ENCODE measurements at regions not wholly inside any gene's neighbourhood (a gene's known extent, or its start where the extent isn't known, plus 50 kb on each side); places are given as distances from the start of the nearest gene placed in this dataset.

GRCh38 chr6:40180271-40180670 lies 246.0 kb upstream of the MOCS1 start:
- Mint-ChIP-seq H3K27me3 (peaks cover 12% of the 10 kb centered on the region), H3K4me1 (no peaks in the 10 kb centered on the region), H3K9me3 (peaks cover 18% of the 10 kb centered on the region), H3K36me3 (ENCODE audit: low read depth) (no peaks in the 10 kb centered on the region), H3K27ac (no peak overlapping the region), H3K4me3 (no peak overlapping the region)
- ATAC-seq (replicated peaks) = no peak

GRCh38 chr6:40179496-40179895 lies 245.2 kb upstream of the MOCS1 start:
- Mint-ChIP-seq H3K27ac (no peak overlapping the region), H3K4me1 (no peaks in the 10 kb centered on the region), H3K36me3 (ENCODE audit: low read depth) (no peaks in the 10 kb centered on the region), H3K4me3 (no peak overlapping the region), H3K27me3 (peaks cover 12% of the 10 kb centered on the region), H3K9me3 (peaks cover 18% of the 10 kb centered on the region)
- no peak for ATAC-seq (replicated peaks)

GRCh38 chr6:40177598-40177997 lies 243.3 kb upstream of the MOCS1 start:
- ATAC-seq (replicated peaks) = no peak
- Mint-ChIP-seq H3K4me3 (no peak overlapping the region), H3K27ac (no peak overlapping the region), H3K36me3 (ENCODE audit: low read depth) (no peaks in the 10 kb centered on the region), H3K4me1 (no peaks in the 10 kb centered on the region), H3K9me3 (peaks cover 3% of the 10 kb centered on the region), H3K27me3 (peaks cover 4% of the 10 kb centered on the region)

GRCh38 chr6:40176152-40176551 lies 241.9 kb upstream of the MOCS1 start:
- Mint-ChIP-seq H3K4me3 (no peak overlapping the region), H3K27ac (no peak overlapping the region), H3K4me1 (no peaks in the 10 kb centered on the region), H3K27me3 (peaks cover 7% of the 10 kb centered on the region), H3K9me3 (no peaks in the 10 kb centered on the region), H3K36me3 (ENCODE audit: low read depth) (no peaks in the 10 kb centered on the region)
- no peak for ATAC-seq (replicated peaks)

- Mint-ChIP-seq H3K4me1 (no peaks in the 10 kb centered on the region), H3K27me3 (peaks cover 17% of the 10 kb centered on the region), H3K27ac (no peak overlapping the region), H3K36me3 (ENCODE audit: low read depth) (no peaks in the 10 kb centered on the region), H3K4me3 (no peak overlapping the region), H3K9me3 (no peaks in the 10 kb centered on the region)
- no peak for ATAC-seq (replicated peaks)
These were observed 238.0 kb upstream of the MOCS1 start for GRCh38 chr6:40172272-40172671.

- ATAC-seq (replicated peaks) = no peak
- H3K27me3 Mint-ChIP-seq = peaks cover 17% of the 10 kb centered on the region
- no peak overlapping the region for H3K27ac Mint-ChIP-seq
- no peaks in the 10 kb centered on the region for H3K4me1 Mint-ChIP-seq
- H3K4me3 Mint-ChIP-seq = no peak overlapping the region
- H3K9me3 Mint-ChIP-seq = no peaks in the 10 kb centered on the region
- H3K36me3 Mint-ChIP-seq (ENCODE audit: low read depth) = no peaks in the 10 kb centered on the region
These were observed 237.1 kb upstream of the MOCS1 start for GRCh38 chr6:40171343-40171742.

- no peaks in the 10 kb centered on the region for H3K9me3 Mint-ChIP-seq
- no peak for ATAC-seq (replicated peaks)
- no peaks in the 10 kb centered on the region for H3K4me1 Mint-ChIP-seq
- H3K27me3 Mint-ChIP-seq = peaks cover 21% of the 10 kb centered on the region
- H3K4me3 Mint-ChIP-seq = no peak overlapping the region
- H3K27ac Mint-ChIP-seq = no peak overlapping the region
- H3K36me3 Mint-ChIP-seq (ENCODE audit: low read depth) = no peaks in the 10 kb centered on the region
These were observed 236.6 kb upstream of the MOCS1 start for GRCh38 chr6:40170856-40171255.

- Mint-ChIP-seq H3K9me3 (no peaks in the 10 kb centered on the region), H3K27ac (no peak overlapping the region), H3K36me3 (ENCODE audit: low read depth) (no peaks in the 10 kb centered on the region), H3K4me1 (no peaks in the 10 kb centered on the region), H3K4me3 (no peak overlapping the region), H3K27me3 (peaks cover 21% of the 10 kb centered on the region)
- ATAC-seq (replicated peaks) = no peak
These were observed 235.6 kb upstream of the MOCS1 start for GRCh38 chr6:40169878-40170277.

GRCh38 chr6:40166963-40167362 lies 232.7 kb upstream of the MOCS1 start:
- H3K4me1 Mint-ChIP-seq = no peaks in the 10 kb centered on the region
- no peak overlapping the region for H3K27ac Mint-ChIP-seq
- no peaks in the 10 kb centered on the region for H3K9me3 Mint-ChIP-seq
- H3K4me3 Mint-ChIP-seq = no peak overlapping the region
- ATAC-seq (replicated peaks) = no peak
- no peaks in the 10 kb centered on the region for H3K36me3 Mint-ChIP-seq (ENCODE audit: low read depth)
- peaks cover 21% of the 10 kb centered on the region for H3K27me3 Mint-ChIP-seq

- Mint-ChIP-seq H3K9me3 (no peaks in the 10 kb centered on the region), H3K27me3 (peaks cover 14% of the 10 kb centered on the region), H3K27ac (no peak overlapping the region), H3K4me1 (no peaks in the 10 kb centered on the region), H3K36me3 (ENCODE audit: low read depth) (no peaks in the 10 kb centered on the region), H3K4me3 (no peak overlapping the region)
- ATAC-seq (replicated peaks) = no peak
These were observed 230.9 kb upstream of the MOCS1 start for GRCh38 chr6:40165036-40165709.

- ATAC-seq (replicated peaks) = no peak
- H3K27me3 Mint-ChIP-seq = peaks cover 8% of the 10 kb centered on the region
- H3K4me1 Mint-ChIP-seq = no peaks in the 10 kb centered on the region
- H3K27ac Mint-ChIP-seq = no peak overlapping the region
- H3K4me3 Mint-ChIP-seq = no peak overlapping the region
- no peaks in the 10 kb centered on the region for H3K36me3 Mint-ChIP-seq (ENCODE audit: low read depth)
- no peaks in the 10 kb centered on the region for H3K9me3 Mint-ChIP-seq
These were observed 230.1 kb upstream of the MOCS1 start for GRCh38 chr6:40164345-40164755.

- no peaks in the 10 kb centered on the region for H3K4me1 Mint-ChIP-seq
- H3K4me3 Mint-ChIP-seq = no peak overlapping the region
- no peaks in the 10 kb centered on the region for H3K36me3 Mint-ChIP-seq (ENCODE audit: low read depth)
- no peak for ATAC-seq (replicated peaks)
- H3K9me3 Mint-ChIP-seq = no peaks in the 10 kb centered on the region
- H3K27me3 Mint-ChIP-seq = peaks cover 7% of the 10 kb centered on the region
- H3K27ac Mint-ChIP-seq = no peak overlapping the region
These were observed 229.7 kb upstream of the MOCS1 start for GRCh38 chr6:40163924-40164323.

GRCh38 chr6:40162074-40162473 lies 227.8 kb upstream of the MOCS1 start:
- Mint-ChIP-seq H3K36me3 (ENCODE audit: low read depth) (no peaks in the 10 kb centered on the region), H3K4me3 (no peak overlapping the region), H3K9me3 (no peaks in the 10 kb centered on the region), H3K27me3 (peaks cover 4% of the 10 kb centered on the region), H3K27ac (no peak overlapping the region), H3K4me1 (no peaks in the 10 kb centered on the region)
- no peak for ATAC-seq (replicated peaks)

GRCh38 chr6:40160826-40161225 lies 226.6 kb upstream of the MOCS1 start:
- Mint-ChIP-seq H3K27ac (no peak overlapping the region), H3K36me3 (ENCODE audit: low read depth) (no peaks in the 10 kb centered on the region), H3K27me3 (no peaks in the 10 kb centered on the region), H3K9me3 (no peaks in the 10 kb centered on the region), H3K4me1 (no peaks in the 10 kb centered on the region), H3K4me3 (no peak overlapping the region)
- ATAC-seq (replicated peaks) = no peak

GRCh38 chr6:40159865-40160264 lies 225.6 kb upstream of the MOCS1 start:
- Mint-ChIP-seq H3K4me3 (no peak overlapping the region), H3K36me3 (ENCODE audit: low read depth) (no peaks in the 10 kb centered on the region), H3K27ac (no peak overlapping the region), H3K9me3 (no peaks in the 10 kb centered on the region), H3K4me1 (no peaks in the 10 kb centered on the region), H3K27me3 (no peaks in the 10 kb centered on the region)
- no peak for ATAC-seq (replicated peaks)
